ENCODE measurements at regions not wholly inside any gene's neighbourhood (a gene's known extent, or its start where the extent isn't known, plus 50 kb on each side); places are given as distances from the start of the nearest gene placed in this dataset.
A peak's percentile ranks its signal among the peaks of the same experiment; 100 is the strongest.

- CTCF ChIA-PET = interaction anchor here (0.5 kb wide), 1 partner anchor 587 kb away, joined by 12 read pairs; no protein-coding TSS in a partner anchor
- Histone ChIP-seq H3K27me3 (ENCODE audit: control insufficient read depth, insufficient read depth, low read length) (no peaks in the 10 kb centered on the region), H3K4me3 (ENCODE audit: low read depth in 2 of 2, low read length in 2 of 2) (0 out of 4 replicates have a peak overlapping the region, but pooled peaks of 1 of the 2 experiments have one; percentile 6), H3K9me3 (ENCODE audit: control insufficient read depth, insufficient read depth, low read depth, low read length) (no peaks in the 10 kb centered on the region), H3K36me3 (ENCODE audit: control insufficient read depth, insufficient read depth, low read length) (no peaks in the 10 kb centered on the region), H3K27ac (ENCODE audit: low read length) (no peak overlapping the region), H3K4me1 (ENCODE audit: control insufficient read depth, insufficient read depth, low read length) (no peaks in the 10 kb centered on the region)
- BruUV-seq (replicated peaks) = no TSS peak
- in situ Hi-C loops (cut with HindIII; ENCODE audit: low pct_unique_long_range_greater_than_20kb, low sequenced_read_pairs) = no loop called here
- intact Hi-C loops (cut with micrococcal nuclease; ENCODE audit: unreplicated experiment) = loop anchor here (10.0 kb wide), 2 partner anchors 599 to 1561 kb away; no protein-coding TSS in a partner anchor
- TF ChIP-seq SIN3A (IDR thresholded peaks at IDR 0.05; ENCODE audit: borderline replicate concordance, insufficient read depth, low read depth, low read length) = no peak
- TF ChIP-seq CTCF (IDR thresholded peaks at IDR 0.05) = no peak
- POLR2A ChIA-PET = no interaction called here
- DNase-seq (ENCODE audit: low read depth, low spot score) (no peak), ATAC-seq (no peak)
These were observed 1797.4 kb downstream of the NCAM2 start for GRCh38 chr21:22795644-22796043.

- H3K36me3 ChIP-seq (ENCODE audit: control insufficient read depth, insufficient read depth, low read length) = no peaks in the 10 kb centered on the region
- in situ Hi-C loops (cut with HindIII; ENCODE audit: low pct_unique_long_range_greater_than_20kb, low sequenced_read_pairs) (no loop called here), intact Hi-C loops (cut with micrococcal nuclease; ENCODE audit: unreplicated experiment) (loop anchor here (10.0 kb wide), 2 partner anchors 599 to 1561 kb away; no protein-coding TSS in a partner anchor)
- ChIA-PET POLR2A (no interaction called here), CTCF (no interaction called here)
- no TSS peak for BruUV-seq (replicated peaks)
- ATAC-seq = no peak
- no peak for DNase-seq (ENCODE audit: low read depth, low spot score)
- H3K27me3 ChIP-seq (ENCODE audit: control insufficient read depth, insufficient read depth, low read length) = no peaks in the 10 kb centered on the region
- no peak overlapping the region for H3K27ac ChIP-seq (ENCODE audit: low read length)
- no peaks in the 10 kb centered on the region for H3K9me3 ChIP-seq (ENCODE audit: control insufficient read depth, insufficient read depth, low read depth, low read length)
- no peaks in the 10 kb centered on the region for H3K4me1 ChIP-seq (ENCODE audit: control insufficient read depth, insufficient read depth, low read length)
- no peak overlapping the region for H3K4me3 ChIP-seq (ENCODE audit: low read depth in 2 of 2, low read length in 2 of 2)
- TF ChIP-seq CTCF (IDR thresholded peaks at IDR 0.05) = no peak
- no peak for TF ChIP-seq SIN3A (IDR thresholded peaks at IDR 0.05; ENCODE audit: borderline replicate concordance, insufficient read depth, low read depth, low read length)
- no peak for TF ChIP-seq REST (IDR thresholded peaks at IDR 0.05; ENCODE audit: insufficient read depth in 1 of 2, low read depth in 2 of 2, low read length in 1 of 2)
- TF ChIP-seq TCF7L2 (IDR thresholded peaks at IDR 0.05; ENCODE audit: low read depth, low read length) = no peak
- no peak for TF ChIP-seq POLR2AphosphoS5 (IDR thresholded peaks at IDR 0.05; ENCODE audit: low read depth, low read length)
These were observed 1797.9 kb downstream of the NCAM2 start for GRCh38 chr21:22796147-22796546.

All from Panc1 (cell line).